Cardiac fibroblast (primary cell): ENCODE measurements at regions not wholly inside any gene's neighbourhood (a gene's known extent, or its start where the extent isn't known, plus 50 kb on each side); places are given as distances from the start of the nearest gene placed in this dataset.

Experiments
- DNase-seq, 2 donors: peaks; one replicate each; pipeline versions ENCODE4 v3.0.0 to v3.0.0-alpha.2; 2010; ENCODE audit warnings: low read depth in 2 of 2
- H3K4me3 ChIP-seq, 2 donors: replicated peaks in 1 of 2; 1 replicate in 1 of 2; 2 replicates in 1 of 2; pipeline ENCODE4 v1.5.1; 2011; ENCODE audit warnings: low read depth in 2 of 2, low read length in 2 of 2, mild to moderate bottlenecking in 2 of 2, moderate library complexity in 1 of 2
- TF ChIP-seq, protein P1 (sequence below): IDR thresholded peaks from one replicate; pipeline ENCODE4 v1.5.1; 2011; ENCODE audit warnings: low read depth, mild to moderate bottlenecking, low read length, inconsistent platforms

DNA sequence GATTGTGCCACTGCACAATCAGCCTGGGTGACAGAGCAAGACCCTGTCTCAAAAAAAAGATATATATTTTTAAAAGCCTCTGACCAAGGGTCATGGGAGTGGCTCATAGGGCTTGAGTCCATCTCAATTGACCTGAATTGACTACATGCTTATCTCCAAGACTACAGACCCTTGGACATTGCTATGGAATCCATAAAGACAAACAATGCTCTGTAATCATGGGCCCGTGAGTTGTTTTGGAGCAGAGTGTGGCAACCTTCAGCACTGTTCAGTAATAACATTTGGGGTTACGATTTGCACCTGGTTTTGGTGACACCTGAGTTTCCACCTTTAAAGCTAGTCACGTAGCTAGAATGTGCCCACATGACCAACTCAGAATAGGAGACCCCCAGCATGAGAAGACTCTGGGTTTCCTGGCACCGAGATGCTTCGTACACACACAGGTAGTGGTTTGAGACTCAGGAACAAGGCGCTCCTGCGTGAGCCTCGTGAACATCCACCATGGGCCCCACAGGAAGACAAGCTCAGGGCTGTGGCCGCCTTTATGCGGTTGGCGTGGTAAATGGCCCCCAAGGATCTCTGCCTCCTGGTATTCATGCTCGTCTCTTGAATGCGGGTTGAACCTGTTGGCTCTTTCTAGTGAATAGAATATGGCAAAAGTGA is 66.6 kb upstream of the RPH3AL start:
- no peak overlapping the region for H3K4me3 ChIP-seq
- DNase-seq: no peak
- TF ChIP-seq, protein P1, sequence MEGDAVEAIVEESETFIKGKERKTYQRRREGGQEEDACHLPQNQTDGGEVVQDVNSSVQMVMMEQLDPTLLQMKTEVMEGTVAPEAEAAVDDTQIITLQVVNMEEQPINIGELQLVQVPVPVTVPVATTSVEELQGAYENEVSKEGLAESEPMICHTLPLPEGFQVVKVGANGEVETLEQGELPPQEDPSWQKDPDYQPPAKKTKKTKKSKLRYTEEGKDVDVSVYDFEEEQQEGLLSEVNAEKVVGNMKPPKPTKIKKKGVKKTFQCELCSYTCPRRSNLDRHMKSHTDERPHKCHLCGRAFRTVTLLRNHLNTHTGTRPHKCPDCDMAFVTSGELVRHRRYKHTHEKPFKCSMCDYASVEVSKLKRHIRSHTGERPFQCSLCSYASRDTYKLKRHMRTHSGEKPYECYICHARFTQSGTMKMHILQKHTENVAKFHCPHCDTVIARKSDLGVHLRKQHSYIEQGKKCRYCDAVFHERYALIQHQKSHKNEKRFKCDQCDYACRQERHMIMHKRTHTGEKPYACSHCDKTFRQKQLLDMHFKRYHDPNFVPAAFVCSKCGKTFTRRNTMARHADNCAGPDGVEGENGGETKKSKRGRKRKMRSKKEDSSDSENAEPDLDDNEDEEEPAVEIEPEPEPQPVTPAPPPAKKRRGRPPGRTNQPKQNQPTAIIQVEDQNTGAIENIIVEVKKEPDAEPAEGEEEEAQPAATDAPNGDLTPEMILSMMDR: no peak

GRCh38 chr17:418421-418751 is 65.8 kb upstream of the RPH3AL start:
- DNase-seq: no peak
- no peak overlapping the region for H3K4me3 ChIP-seq
- TF ChIP-seq, protein P1: no peak

DNA sequence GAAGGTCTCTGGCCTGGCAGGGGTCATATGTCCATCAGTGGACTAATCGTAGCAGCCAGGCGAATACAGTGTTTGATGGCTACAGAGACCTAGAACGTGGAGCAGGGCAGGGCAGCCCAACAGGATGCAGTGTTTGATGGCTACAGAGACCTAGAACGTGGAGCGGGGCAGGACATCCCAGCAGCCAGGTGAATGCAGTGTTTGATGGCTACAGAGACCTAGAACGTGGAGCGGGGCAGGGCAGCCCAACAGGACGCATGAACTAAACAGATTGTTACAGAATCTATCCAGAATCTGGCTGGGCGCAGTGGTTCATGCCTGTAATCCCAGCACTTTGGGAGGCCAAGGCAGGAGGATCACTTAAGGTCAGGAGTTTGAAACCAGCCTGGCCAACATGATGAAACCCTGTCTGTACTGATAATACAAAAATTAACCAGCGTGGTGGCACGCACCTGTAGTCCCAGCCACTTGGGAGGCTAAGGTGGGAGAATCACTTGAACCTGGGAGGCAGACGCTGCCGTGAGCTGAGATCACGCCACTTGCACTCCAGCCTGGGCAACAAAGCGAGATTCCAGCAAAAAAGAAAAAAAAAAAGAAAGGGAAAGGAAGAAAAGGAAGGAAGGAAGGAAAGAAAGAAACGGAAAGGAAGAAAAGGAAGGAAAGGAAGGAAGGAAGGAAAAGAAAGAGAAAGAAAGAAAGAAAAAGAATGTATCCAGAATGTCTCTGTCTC is 65.2 kb upstream of the RPH3AL start:
- no peak overlapping the region for H3K4me3 ChIP-seq
- no peak for DNase-seq
- TF ChIP-seq, protein P1: no peak

GRCh38 chr17:416293-417206 is 63.9 kb upstream of the RPH3AL start:
- no peak for DNase-seq
- TF ChIP-seq, protein P1: no peak
- no peak overlapping the region for H3K4me3 ChIP-seq

DNA sequence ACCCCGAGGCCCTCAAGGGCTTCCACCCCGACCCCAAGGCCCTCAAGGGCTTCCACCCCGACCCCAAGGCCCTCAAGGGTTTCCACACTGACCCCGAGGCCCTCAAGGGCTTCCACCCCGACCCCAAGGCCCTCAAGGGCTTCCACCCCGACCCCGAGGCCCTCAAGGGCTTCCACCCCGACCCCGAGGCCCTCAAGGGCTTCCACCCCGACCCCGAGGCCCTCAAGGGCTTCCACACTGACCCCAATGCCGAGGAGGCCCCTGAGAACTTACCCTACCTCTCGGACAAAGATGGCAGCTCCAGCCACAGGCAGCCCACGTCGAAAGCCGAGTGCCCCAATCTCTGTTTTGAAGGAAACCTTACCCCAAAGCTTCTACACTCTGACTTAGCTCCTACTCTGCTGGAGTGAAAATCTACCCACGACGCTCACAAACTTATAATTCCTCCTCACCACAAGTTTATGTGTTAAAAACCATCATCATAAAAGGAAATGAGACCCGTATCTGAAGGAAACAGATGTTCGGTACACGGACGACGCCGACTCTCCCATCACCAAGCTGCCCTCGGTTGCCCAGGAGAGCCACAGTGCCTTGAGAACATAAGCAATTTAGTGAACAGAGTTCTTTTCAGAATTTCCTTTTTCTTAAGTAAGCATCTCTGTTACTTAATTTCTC is 61.2 kb upstream of the RPH3AL start:
- H3K4me3 ChIP-seq: no peak overlapping the region

DNA sequence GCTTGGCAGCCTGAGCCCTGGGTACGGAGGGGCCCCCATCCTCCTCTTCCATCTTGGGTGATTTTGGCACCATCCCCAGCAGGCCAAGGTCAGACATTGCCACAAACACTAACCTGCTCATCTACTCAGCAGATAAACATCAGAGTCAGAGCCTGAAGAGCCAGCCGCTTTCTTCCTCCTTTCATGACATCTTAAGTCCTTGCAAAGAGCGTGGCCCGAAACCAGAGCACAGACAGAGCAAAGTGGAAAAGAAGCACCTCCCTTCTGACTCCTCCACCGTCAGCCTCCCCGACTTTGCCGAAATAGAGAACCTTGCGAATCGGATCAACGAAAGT is 60.4 kb upstream of the RPH3AL start:
- H3K4me3 ChIP-seq: no peak overlapping the region
- no peak for DNase-seq
- TF ChIP-seq, protein P1: no peak

More for the DNA sequence above, 61.2 kb upstream of the RPH3AL start:
- TF ChIP-seq, protein P1: no peak
- DNase-seq: no peak
